Osteocyte (in vitro differentiated cells): ENCODE measurements at regions not wholly inside any gene's neighbourhood (a gene's known extent, or its start where the extent isn't known, plus 50 kb on each side); places are given as distances from the start of the nearest gene placed in this dataset.
"Not testable (repeated sequence)": the region's sequence is repeated elsewhere in the genome, so short reads cannot be mapped to it uniquely, and the experiment has no call there.

Experiments used
- DNase-seq: peaks from one replicate; pipeline ENCODE4 v3.0.0; 2021; ENCODE audit warnings: mixed read lengths; ENCODE audit not compliant: unreplicated experiment; ENCODE audit errors: extremely low spot score
- H3K27ac Mint-ChIP-seq: one replicate; pipeline ENCODE4 v1.8.0; 2021; ENCODE audit warnings: mild to moderate bottlenecking, mixed read lengths; ENCODE audit not compliant: unreplicated experiment
- H3K27me3 Mint-ChIP-seq: one replicate; pipeline ENCODE4 v1.8.0; 2021; ENCODE audit warnings: mixed read lengths; ENCODE audit not compliant: unreplicated experiment
- H3K36me3 Mint-ChIP-seq: one replicate; pipeline ENCODE4 v1.8.0; 2021; ENCODE audit warnings: mixed read lengths; ENCODE audit not compliant: unreplicated experiment
- H3K4me1 Mint-ChIP-seq: one replicate; pipeline ENCODE4 v1.8.0; 2021; ENCODE audit warnings: mixed read lengths; ENCODE audit not compliant: unreplicated experiment
- H3K4me3 Mint-ChIP-seq: one replicate; pipeline ENCODE4 v1.8.0; 2021; ENCODE audit warnings: mild to moderate bottlenecking, moderate library complexity, mixed read lengths; ENCODE audit not compliant: unreplicated experiment
- H3K9me3 Mint-ChIP-seq: one replicate; pipeline ENCODE4 v1.8.0; 2021; ENCODE audit warnings: mixed read lengths; ENCODE audit not compliant: unreplicated experiment
- CTCF ChIP-seq: fragments of 200-600 bp; sonication (generic); IDR thresholded peaks from 2 replicates; pipeline ENCODE4 v1.5.0; 2021; ENCODE audit warnings: antibody characterized with exemption, mild to moderate bottlenecking, moderate library complexity

GRCh38 chr12:114152066-114152465 is 185.9 kb upstream of the RBM19 start:
- no peak for DNase-seq
- no peaks in the 10 kb centered on the region for H3K27me3 Mint-ChIP-seq
- no peak for TF ChIP-seq CTCF

GRCh38 chr12:114150584-114150983 is 184.5 kb upstream of the RBM19 start:
- not testable (repeated sequence) for H3K4me1 Mint-ChIP-seq, H3K4me3 Mint-ChIP-seq, H3K27me3 Mint-ChIP-seq, DNase-seq, H3K27ac Mint-ChIP-seq, H3K36me3 Mint-ChIP-seq
- peaks cover 16% of the 10 kb centered on the region for H3K9me3 Mint-ChIP-seq

More at GRCh38 chr12:114152066-114152465, 185.9 kb upstream of the RBM19 start:
- H3K9me3 Mint-ChIP-seq, result peaks cover 20% of the 10 kb centered on the region
- H3K4me1 Mint-ChIP-seq, result no peaks in the 10 kb centered on the region
- H3K4me3 Mint-ChIP-seq, result no peak overlapping the region
- H3K27ac Mint-ChIP-seq, result no peak overlapping the region
- no peaks in the 10 kb centered on the region for H3K36me3 Mint-ChIP-seq

- DNase-seq, result no peak
- H3K4me1 Mint-ChIP-seq, result no peaks in the 10 kb centered on the region
- no peak overlapping the region for H3K27ac Mint-ChIP-seq
- peaks cover 15% of the 10 kb centered on the region for H3K9me3 Mint-ChIP-seq
- no peak overlapping the region for H3K4me3 Mint-ChIP-seq
- no peak for TF ChIP-seq CTCF
- H3K27me3 Mint-ChIP-seq, result no peaks in the 10 kb centered on the region
- H3K36me3 Mint-ChIP-seq, result no peaks in the 10 kb centered on the region
Observed at GRCh38 chr12:114141921-114142564, 175.9 kb upstream of the RBM19 start.

GRCh38 chr12:114140576-114140975 is 174.5 kb upstream of the RBM19 start:
- Mint-ChIP-seq H3K4me1 (no peaks in the 10 kb centered on the region), H3K9me3 (peaks cover 19% of the 10 kb centered on the region), H3K27me3 (no peaks in the 10 kb centered on the region), H3K27ac (no peak overlapping the region), H3K4me3 (no peak overlapping the region), H3K36me3 (no peaks in the 10 kb centered on the region)
- no peak for DNase-seq
- TF ChIP-seq CTCF, result no peak

GRCh38 chr12:114136631-114137030 is 170.5 kb upstream of the RBM19 start:
- Mint-ChIP-seq H3K9me3 (peaks cover 30% of the 10 kb centered on the region), H3K27me3 (no peaks in the 10 kb centered on the region), H3K27ac (no peak overlapping the region), H3K4me1 (no peaks in the 10 kb centered on the region), H3K36me3 (no peaks in the 10 kb centered on the region), H3K4me3 (no peak overlapping the region)
- no peak for TF ChIP-seq CTCF
- DNase-seq, result no peak

GRCh38 chr12:114134922-114135321 is 168.8 kb upstream of the RBM19 start:
- no peaks in the 10 kb centered on the region for H3K4me1 Mint-ChIP-seq
- H3K9me3 Mint-ChIP-seq, result peaks cover 36% of the 10 kb centered on the region
- DNase-seq, result no peak
- H3K36me3 Mint-ChIP-seq, result no peaks in the 10 kb centered on the region
- TF ChIP-seq CTCF, result no peak
- H3K4me3 Mint-ChIP-seq, result no peak overlapping the region
- H3K27ac Mint-ChIP-seq, result no peak overlapping the region
- no peaks in the 10 kb centered on the region for H3K27me3 Mint-ChIP-seq
